Germinal center (tissue), 1 donor: ENCODE measurements at regions not wholly inside any gene's neighbourhood (a gene's known extent, or its start where the extent isn't known, plus 50 kb on each side); places are given as distances from the start of the nearest gene placed in this dataset.
"Not testable (repeated sequence)": the region's sequence is repeated elsewhere in the genome, so short reads cannot be mapped to it uniquely, and the experiment has no call there.

Experiments
- DNase-seq: peaks from one replicate; pipeline ENCODE4 v3.0.0; 2012; ENCODE audit warnings: mixed read lengths, low spot score

DNA sequence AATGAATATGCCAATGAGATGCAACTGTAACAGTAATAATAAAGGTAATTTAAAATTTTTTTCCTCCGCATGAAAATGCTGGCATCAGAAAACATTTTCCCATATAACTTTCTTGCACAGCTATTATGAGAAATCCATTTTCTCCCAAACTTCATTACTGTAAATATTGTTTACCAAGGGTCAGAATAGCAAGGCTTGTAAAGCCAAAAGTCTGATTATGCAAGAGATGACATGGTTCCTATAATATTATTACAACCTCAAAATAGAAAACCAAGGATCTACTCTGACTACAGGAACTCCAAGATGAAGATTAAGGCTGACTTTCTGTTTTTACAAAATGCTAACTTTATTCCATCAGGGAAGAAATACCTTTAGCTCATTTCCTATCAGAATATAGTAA, 162.7 kb upstream of the CDK1 start:
- no peak for DNase-seq

DNA sequence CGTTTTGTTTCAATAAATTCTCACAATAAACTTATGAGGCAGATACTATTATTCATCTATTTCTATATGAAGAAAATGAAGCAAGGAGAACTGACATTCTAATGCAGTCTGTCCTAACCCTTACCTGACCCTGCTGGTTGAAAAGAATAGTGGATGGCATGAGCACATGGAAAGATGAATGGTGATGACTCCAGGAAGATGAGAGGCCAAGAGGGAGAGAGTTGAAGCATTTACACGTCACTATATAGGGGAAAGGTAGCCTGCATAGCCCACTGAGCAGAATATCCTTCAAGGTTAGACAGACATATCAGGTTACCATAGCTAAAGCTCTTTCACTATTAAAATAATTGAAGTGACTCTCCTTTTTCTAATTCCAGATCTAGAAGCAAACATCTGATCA, 163.9 kb upstream of the CDK1 start:
- no peak for DNase-seq

DNA sequence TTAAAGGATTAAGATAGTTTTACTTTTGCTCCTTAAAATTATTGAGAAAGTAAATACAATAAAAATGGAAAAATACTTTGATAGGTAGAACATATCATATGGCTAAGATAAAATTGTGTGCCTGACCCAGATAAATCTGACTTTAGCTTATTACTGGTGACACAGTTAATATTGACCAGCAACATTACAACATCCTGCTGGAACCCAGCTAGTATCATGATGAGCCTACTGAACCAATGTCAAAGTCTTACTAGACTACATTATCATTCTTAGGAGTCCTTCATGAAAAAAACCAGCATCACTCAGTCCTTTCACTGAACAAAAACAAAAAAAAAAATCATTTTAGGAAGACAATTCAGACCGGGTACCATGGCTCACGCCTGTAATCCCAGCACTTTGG, 164.8 kb upstream of the CDK1 start:
- no peak for DNase-seq

DNA sequence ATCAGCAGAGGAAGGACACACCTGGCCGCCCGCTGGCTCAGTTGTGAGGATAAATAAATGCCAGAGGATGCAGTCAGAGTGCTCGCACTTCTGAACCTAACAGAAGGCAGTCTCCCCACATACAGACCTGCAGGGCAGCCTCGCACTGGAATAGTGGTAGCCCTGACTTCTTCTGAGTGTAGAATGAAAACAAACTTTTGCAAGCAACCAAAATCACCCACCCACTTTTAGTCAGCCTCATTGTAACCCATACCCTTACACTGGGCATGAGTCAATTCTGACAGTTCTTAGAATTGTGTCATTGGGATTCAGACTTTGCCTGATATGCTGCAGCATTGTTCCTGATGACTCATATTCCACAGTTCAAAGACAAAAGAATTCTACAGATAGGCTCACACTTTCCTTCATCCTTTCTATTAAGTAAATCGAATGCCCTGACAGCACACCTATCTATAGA, 167.0 kb upstream of the CDK1 start:
- no peak for DNase-seq

DNA sequence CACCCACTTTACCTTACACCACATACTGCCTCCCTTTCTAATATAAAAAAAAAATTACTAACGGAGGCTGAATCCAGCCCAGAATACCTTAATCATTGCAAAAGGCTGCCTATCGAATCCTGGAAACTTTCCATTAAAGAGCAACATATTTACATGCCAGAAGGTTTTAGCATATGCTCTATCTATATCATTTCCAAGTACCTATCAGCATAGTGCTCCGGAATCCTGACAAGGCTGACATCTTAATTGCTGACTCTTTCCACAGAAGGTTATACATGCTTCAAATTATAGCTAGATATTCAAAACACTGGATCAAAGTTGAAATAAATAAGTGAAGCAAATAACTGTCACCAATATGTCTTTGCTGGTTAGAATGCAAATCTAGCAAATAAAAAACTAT, 170.9 kb upstream of the CDK1 start:
- DNase-seq: no peak

DNA sequence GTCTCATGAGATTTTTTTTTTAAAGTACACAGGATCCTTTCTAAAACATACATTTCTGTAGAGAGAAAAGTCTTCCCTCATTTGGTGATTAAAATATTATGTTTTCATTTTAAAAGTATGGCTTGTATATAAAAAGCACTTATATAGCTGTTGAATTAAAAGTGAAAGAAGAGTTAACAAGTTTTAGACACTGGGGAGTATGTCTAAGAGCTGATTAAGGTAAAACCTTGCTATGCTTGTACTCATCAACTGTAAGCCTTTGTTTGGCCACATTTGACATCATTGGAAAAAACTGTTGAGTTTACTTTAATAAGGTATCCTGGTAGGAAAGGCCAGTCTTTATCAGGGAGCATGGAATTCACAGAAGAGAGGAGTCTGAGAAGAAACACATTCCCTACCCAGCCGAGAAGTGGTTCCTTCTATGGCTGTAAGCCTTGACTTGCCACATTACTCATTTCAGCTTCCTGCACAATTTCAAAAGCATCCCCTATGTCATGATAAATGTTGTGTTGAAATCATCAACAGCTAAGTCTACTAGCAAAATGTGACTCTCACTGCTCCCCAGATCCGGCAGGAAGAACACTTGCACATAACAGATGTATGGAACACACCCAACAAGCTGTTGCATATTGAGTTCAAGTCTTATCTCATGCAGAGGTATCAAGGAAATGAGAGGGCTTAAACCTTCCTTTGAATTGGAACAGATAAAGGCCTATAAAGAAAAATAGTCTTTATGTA, 171.8 kb upstream of the CDK1 start:
- no peak for DNase-seq

DNA sequence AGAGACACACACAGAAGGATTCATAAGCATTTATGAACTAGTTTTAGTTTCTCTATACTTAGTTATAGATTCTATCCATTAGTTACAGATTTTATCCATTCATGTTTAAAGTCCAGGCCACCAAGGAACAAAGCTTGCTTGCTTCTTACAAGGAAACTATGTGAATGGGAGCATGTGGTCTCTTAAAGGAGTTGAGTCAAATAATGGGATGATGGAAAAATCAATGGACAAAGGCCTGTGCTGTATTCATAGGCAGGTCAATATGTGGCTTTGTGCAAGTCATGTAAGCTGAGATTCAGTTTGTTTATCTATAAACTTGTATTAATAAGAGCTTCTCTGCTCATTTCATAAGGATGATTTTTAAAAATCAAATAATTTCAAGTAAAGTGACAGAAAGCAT, 172.8 kb upstream of the CDK1 start:
- DNase-seq: no peak

DNA sequence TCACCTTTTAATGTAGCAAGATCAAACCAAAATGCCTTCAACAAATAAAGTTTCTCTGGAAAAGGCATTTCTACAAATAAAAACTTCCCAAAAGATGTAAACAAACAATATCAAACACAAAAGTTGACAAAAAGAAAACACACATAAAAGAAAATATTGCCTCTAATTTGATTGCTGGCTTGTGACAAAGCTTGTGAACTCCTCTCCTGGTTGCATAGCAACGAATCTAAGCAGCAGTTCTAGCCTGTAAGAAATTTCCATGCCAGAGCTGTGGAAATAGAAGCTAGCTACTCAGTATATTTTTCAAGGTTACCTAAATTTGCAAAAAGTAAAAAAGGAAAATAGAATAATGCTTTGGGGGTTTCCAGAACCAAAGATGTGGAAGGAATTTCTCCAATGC, 173.9 kb upstream of the CDK1 start:
- no peak for DNase-seq

DNA sequence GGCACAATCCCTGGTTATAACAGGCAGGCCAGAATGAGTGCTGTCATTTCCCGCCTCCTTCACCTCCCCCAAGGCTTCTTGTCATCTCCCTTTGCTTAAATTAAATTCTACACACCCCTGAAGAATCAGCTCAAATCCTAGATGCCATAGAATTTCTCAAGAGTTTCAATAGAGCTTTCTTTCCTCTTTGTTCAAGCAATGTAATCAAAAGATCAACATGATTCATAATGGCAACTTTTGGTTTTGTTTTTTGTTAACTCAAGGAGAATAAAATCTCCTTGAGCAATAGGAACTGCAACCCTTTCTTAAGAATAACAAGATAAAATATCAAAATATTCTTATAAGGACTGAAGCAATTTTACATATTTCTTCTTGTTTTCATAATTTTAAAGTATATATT, 180.8 kb upstream of the CDK1 start:
- DNase-seq: no peak

DNA sequence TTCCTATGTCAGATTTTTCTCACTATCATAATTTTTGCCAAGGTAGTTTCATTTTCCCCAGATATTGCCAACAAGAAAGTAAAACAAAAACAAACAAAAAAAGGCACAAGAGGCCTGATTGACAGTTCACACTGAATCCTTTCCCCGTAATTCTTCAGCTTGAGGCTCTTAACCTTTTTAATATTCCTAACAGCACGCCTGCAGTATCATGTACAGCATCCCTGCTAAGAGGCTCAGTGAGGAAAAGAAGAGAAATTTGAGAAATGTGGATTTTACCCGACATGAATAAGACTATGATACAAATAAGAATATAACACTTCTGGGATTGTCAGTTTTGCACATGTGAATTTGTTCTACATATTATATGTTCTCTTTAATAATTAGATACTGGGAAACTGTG, 182.4 kb upstream of the CDK1 start:
- DNase-seq: no peak

DNA sequence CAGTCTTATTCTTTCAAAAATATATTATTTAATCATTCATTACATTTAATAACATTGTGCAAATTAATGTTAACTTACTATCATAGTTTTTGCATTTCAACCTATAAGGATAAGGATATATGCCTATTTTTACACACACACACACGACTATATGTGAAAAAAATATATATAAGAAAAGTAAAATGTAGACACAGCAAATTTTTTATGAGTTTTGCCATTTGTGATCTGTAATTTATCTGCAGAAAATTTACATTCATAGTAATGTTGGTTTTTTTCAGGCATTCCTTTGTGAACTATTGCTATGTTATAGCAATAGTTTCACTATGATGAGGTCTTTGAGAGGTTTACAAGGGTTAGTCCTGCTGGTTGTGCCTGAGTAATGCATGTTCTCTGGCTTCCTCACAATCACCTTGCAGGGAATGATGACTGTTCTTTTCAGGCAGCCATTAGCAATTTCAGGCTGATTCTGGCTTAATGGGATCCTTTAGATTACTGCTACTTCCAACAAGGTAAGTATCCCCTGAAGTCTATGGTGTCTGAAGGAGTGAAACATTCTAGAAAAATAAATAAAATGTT, 183.7 kb upstream of the CDK1 start:
- no peak for DNase-seq

DNA sequence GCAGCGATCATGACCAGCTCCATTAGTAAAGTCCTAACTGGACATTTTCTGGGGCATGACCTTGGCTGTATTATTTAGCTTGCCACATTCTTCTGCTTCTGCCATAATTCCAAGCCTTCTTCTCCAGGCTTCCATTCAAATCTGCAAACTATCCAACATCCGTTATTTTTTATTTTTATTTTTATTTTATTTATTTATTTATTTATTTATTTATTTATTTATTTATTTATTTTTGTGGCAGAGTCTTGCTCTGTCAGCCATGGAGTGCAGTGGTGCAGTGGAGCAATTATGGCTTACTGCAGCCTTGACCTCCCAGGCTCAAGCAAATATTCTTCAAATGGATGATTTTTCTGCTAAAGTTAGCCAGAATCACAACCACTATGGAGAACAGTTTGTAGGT, 187.2 kb upstream of the CDK1 start:
- no peak for DNase-seq

DNA sequence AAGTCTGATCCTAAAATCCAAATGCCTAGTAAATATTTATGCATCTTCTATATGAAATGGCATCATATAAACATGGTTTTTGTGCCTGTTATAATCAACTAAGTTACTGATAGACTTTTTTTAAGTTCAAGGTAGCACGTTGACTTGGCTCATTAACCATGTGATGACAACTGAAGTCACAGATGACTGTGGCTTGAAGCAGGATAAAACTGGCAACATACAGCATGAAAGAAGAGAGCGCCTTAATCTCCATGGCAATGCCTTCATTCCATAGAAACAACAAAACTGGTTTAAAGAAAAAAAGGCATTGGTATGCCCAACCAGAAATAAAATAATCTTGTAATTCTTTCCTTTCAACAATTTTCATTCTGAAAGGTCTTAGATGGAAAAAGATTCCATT, 188.9 kb upstream of the CDK1 start:
- no peak for DNase-seq

DNA sequence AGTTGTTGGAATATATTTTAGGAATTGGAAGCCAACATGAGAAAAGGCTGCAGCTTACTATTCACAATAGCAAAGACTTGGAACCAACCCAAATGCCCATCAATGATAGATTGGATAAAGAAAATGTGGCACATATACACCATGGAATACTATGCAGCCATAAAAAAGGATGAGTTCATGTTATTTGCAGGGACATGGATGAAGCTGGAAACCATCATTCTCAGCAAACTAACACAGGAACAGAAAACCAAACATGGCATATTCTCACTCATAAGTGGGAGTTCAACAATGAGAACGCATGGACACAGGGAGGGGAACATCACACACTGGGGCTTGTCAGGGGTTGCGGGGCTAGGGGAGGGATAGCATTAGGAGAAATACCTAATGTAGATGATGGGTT, 192.1 kb upstream of the ANK3 start:
- not testable (repeated sequence) for DNase-seq

DNA sequence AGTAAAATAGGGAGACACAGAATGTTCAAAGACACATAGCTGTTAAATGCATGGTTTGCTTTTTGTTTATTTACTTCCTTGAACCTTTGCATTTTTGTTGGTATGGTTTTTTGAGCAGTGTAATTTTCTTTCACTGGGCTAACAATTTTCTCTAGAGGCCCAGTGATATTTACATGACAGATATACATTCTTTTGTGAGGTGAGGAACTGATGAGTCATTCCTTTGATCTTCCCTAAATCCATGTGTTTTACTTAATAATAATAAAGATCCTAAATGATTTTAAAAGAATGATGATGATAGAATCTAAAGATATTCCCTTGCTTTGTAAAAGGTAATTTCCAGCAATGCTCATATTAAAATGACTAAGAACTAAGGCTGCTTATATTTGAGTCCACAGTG, 188.5 kb upstream of the ANK3 start:
- no peak for DNase-seq

DNA sequence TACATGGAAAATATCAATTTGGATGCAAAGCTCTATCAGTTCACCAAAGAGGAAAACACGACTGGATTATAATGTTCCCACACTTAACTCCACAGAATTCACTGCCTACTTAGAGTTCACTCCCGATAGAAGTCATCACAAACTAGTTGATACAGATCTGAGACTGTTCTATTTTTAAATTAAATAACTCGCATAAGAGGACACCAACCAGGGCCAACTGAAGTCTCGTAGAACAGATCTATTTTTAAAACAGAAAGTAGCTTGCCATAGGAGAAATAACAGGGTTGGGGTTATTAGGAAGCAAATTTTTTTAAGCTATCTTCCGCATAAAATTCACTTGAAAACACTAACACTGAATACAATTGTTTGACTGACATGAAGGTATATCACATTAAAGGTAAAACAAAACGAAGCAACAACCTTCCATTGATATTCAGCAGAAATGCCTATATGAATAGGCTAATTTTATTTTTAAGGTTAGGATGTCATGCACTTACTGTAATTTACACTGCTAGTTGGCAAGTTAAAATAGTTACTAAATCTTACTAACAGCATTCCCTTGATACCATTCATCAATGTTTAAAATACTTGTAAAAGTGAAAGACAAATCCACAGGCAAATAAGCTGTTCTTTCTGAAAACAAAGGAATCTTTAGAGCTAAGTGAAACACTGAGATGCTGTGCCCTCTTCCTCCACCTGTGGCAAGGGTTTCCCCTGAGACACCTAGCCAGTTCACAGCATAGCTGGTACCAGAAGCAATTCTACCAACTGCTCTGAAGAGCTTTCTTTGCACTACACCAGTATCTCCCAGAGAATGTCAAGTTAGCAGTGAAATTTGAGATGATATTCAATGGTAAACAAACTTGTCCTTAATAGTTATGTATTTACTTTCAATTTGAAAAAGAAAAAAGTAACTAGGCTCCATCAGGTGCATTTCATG, 186.7 kb upstream of the ANK3 start:
- no peak for DNase-seq

DNA sequence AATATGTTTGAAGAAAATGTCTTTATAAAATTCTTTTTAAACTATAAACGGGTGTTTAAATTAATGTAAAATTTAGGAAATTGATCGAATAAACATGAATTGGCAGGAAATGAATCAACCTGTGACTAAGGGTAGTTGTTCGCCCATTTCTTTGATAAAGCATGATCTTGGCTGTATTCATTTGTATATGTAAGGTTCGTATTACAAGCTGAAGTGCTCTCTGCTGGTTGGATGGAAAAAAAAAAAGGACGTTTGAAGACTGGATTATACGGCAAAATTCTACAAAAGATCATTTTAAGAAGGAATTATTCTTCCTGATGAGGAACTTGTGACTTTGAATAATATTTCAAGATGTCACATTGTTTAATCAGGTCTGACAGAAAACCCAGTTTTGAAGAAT, 185.4 kb upstream of the ANK3 start:
- DNase-seq: no peak

DNA sequence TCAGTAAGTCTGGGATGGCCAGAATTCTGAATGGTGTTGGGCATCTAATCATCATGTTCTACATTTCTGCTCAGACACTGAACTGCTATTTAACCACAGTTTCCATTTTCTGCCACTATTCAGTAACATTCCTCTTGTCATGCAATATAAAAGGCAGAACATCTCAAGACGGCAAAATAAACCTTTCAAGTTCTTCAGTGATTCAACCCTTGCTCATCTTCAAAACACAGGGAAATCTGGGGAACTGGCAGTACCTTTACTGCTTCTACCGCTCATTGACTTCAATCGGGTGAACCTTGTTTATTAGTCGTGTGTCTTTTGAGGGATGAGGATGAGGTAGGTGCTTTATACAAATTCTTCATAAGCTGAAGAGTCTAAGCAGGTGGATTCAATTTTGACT, 184.7 kb upstream of the ANK3 start:
- DNase-seq: no peak

DNA sequence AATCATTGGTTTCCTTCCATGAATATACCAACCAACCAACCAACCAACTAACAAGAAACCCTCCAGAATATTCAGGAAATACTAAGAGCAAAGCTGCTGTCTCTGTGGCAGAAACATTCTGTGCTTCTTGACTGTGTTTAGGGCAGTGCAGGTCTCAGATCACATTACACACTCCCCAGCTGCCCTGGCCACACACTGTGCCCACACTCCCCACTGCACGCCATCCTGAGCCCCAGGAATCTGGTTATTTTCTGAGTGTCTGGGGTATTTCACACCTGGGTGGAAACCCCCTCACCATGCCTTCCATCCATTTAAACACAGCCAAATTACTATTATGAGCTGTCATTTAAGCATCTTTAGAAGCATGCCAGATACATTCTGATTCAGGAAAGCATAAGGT, 183.7 kb upstream of the ANK3 start:
- DNase-seq: no peak

DNA sequence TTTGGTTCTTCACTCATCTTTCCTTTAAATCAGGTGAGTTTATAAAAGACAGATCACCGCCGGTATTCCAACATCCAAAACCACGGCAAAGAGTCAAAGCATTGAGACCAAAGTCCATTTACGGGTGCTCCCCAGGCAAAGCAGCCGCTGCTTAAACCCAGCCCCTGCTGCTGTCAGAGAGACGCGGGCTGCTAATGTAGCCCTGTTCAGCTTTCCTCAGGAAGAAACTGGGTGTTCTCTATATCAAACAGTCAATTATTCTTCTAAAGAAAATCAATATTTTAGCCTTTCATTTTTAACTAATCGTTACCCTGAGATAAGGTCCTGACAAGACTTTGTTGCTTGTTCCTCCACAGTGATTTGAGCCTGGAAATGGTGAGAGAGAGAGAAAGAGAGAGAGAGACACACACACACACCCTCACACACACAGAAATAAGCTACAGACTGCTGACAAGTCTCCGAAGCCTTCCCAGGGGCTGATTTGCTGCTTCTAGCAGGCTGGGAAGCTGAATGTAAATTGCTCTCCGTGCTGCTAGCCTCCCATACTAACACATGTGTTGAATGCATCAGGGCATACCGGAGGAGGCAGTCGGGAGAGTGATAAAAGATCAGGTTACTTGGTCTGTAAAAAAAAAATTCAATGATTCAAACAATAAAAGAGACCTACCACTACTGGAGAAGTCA, 183.0 kb upstream of the ANK3 start:
- DNase-seq: no peak

DNA sequence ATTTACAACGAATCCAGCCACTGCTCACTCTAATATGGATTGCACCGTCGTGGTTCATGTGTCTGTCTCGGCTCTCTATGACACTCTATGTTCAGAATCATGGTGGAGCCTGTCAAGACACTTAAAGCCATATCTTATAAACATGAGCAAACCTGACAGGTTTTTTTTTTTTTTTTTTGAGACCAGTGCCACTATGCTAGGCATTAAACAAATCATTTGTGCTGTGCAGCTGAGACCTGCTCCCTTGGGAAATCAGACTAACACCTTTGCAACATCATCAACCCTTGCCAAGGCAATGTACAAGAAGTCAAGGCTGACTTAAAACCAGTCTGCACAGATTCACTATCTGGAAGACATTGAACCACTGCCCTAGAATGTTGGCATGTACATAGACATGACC, 181.2 kb upstream of the ANK3 start:
- no peak for DNase-seq

DNA sequence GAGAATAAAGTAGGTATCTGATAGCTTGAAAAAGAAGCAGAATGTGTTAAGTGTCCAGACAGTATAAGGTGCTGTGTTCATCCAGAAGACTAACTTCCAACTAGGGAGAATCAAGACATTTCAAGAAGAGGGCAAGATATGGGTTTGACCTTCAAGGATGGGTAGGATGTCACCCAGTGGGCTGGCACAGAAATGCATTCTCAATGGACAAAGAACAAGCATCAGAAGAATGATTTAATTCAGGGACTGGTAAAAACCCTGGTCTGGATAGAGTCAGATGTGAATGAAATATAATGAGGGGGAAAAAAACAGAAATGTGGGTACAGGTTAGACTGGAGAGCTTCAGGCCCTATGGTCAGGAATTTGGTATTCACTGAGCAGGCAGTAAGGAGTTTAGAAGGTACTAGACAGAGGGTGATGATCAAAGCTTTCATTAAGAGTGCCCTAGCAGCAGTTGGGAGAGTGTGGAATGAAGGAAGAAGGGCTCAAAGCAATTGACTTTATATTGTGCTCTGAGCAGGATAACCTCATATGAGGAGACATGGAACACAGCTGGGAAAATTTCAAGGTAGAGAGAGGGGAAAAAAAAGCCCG, 180.7 kb upstream of the ANK3 start:
- DNase-seq: no peak
